Mesenchymal stem cell (in vitro differentiated cells and primary cell): ENCODE measurements at regions not wholly inside any gene's neighbourhood (a gene's known extent, or its start where the extent isn't known, plus 50 kb on each side); places are given as distances from the start of the nearest gene placed in this dataset.

Source experiments
- DNase-seq: peaks from one replicate; pipeline ENCODE4 v3.0.0-alpha.2; 2013
- H2AFZ ChIP-seq: one replicate; pipeline ENCODE4 v1.6.1; 2013; ENCODE audit warnings: low read depth, mild to moderate bottlenecking, control low read depth, inconsistent platforms, low read length, moderate library complexity
- H2AK5ac ChIP-seq: 2 replicates; pipeline ENCODE4 v1.6.1; 2013; ENCODE audit warnings: low read length, moderate library complexity, mild to moderate bottlenecking, inconsistent platforms; ENCODE audit not compliant: severe bottlenecking
- H2BK120ac ChIP-seq: one replicate; pipeline ENCODE4 v1.6.1; 2013; ENCODE audit warnings: low read depth, mild to moderate bottlenecking, inconsistent platforms, low read length, moderate library complexity
- H2BK12ac ChIP-seq, 2 experiments: one replicate each; pipeline ENCODE4 v1.6.1; 2013; ENCODE audit warnings: inconsistent platforms in 2 of 2, low read length in 2 of 2, mild to moderate bottlenecking in 2 of 2, moderate library complexity in 2 of 2, control low read depth in 1 of 2
- H2BK15ac ChIP-seq: one replicate; pipeline ENCODE4 v1.6.1; 2013; ENCODE audit warnings: mild to moderate bottlenecking, low read depth, inconsistent platforms; ENCODE audit not compliant: poor library complexity, severe bottlenecking
- H2BK5ac ChIP-seq: 2 replicates; pipeline ENCODE4 v1.6.1; 2013; ENCODE audit warnings: low read depth, mild to moderate bottlenecking, low read length, control low read depth, inconsistent platforms; ENCODE audit not compliant: poor library complexity, severe bottlenecking
- H3K14ac ChIP-seq, 2 experiments: one replicate each; pipeline ENCODE4 v1.6.1; 2013; ENCODE audit warnings: inconsistent platforms in 2 of 2, low read length in 2 of 2, control low read depth in 1 of 2, mild to moderate bottlenecking in 1 of 2, moderate library complexity in 1 of 2
- H3K18ac ChIP-seq, 2 experiments: one replicate each; pipeline ENCODE4 v1.6.1; 2013; ENCODE audit warnings: inconsistent platforms in 2 of 2, low read length in 2 of 2, control low read depth in 1 of 2, low read depth in 1 of 2, mild to moderate bottlenecking in 1 of 2
- H3K23ac ChIP-seq, 2 experiments: one replicate each; pipeline ENCODE4 v1.6.1; 2013; ENCODE audit warnings: inconsistent platforms in 2 of 2, low read length in 2 of 2, mild to moderate bottlenecking in 2 of 2, moderate library complexity in 2 of 2, control low read depth in 1 of 2
- H3K27ac ChIP-seq: 2 replicates; pipeline ENCODE4 v1.5.1; 2013; ENCODE audit warnings: mild to moderate bottlenecking, moderate library complexity, low read length, control low read depth, inconsistent platforms; ENCODE audit not compliant: poor library complexity, severe bottlenecking
- H3K27me3 ChIP-seq, 2 experiments: 2 replicates each; pipeline versions ENCODE4 v1.6.1 to v1.7.0; 2013; ENCODE audit warnings: low read length in 2 of 2, mild to moderate bottlenecking in 2 of 2, moderate library complexity in 2 of 2, control low read depth in 1 of 2, inconsistent platforms in 1 of 2; ENCODE audit not compliant: control insufficient read depth in 1 of 2, insufficient read depth in 1 of 2
- H3K36me3 ChIP-seq, 2 experiments: 2 replicates each; pipeline versions ENCODE4 v1.6.1 to v1.7.0; 2013; ENCODE audit warnings: low read length in 2 of 2, control low read depth in 1 of 2, inconsistent platforms in 1 of 2, low read depth in 1 of 2, mild to moderate bottlenecking in 1 of 2; ENCODE audit not compliant: insufficient read depth in 2 of 2, control insufficient read depth in 1 of 2
- H3K4ac ChIP-seq, 2 experiments: one replicate each; pipeline ENCODE4 v1.6.1; 2013; ENCODE audit warnings: inconsistent platforms in 2 of 2, low read length in 2 of 2, mild to moderate bottlenecking in 2 of 2, moderate library complexity in 2 of 2, control low read depth in 1 of 2, low read depth in 1 of 2
- H3K4me1 ChIP-seq: 2 replicates; pipeline ENCODE4 v1.6.1; 2013; ENCODE audit warnings: low read depth, low read length, control low read depth; ENCODE audit not compliant: control insufficient read depth, insufficient read depth
- H3K4me2 ChIP-seq: 2 replicates; pipeline ENCODE4 v1.6.1; 2013; ENCODE audit warnings: low read length, mild to moderate bottlenecking, inconsistent platforms; ENCODE audit not compliant: poor library complexity, severe bottlenecking
- H3K4me3 ChIP-seq, 2 experiments: 2 replicates each; pipeline versions ENCODE4 v1.5.1 to v1.7.0; 2013; ENCODE audit warnings: low read length in 2 of 2, mild to moderate bottlenecking in 2 of 2, control low read depth in 1 of 2, low read depth in 1 of 2; ENCODE audit not compliant: insufficient read depth in 1 of 2
- H3K79me1 ChIP-seq: replicated peaks from 2 replicates; pipeline ENCODE4 v1.6.1; 2013; ENCODE audit warnings: mild to moderate bottlenecking, control low read depth, low read length, inconsistent platforms; ENCODE audit not compliant: poor library complexity, severe bottlenecking
- H3K9ac ChIP-seq: 2 replicates; pipeline ENCODE4 v1.7.0; 2013; ENCODE audit warnings: mild to moderate bottlenecking, low read length, moderate library complexity
- H3K9me3 ChIP-seq: 2 replicates; pipeline ENCODE4 v1.7.0; 2013; ENCODE audit warnings: mild to moderate bottlenecking, low read length; ENCODE audit not compliant: control insufficient read depth
- H4K8ac ChIP-seq: one replicate; pipeline ENCODE4 v1.6.1; 2013; ENCODE audit warnings: inconsistent platforms, mild to moderate bottlenecking, low read length, moderate library complexity
- H4K91ac ChIP-seq: one replicate; pipeline ENCODE4 v1.6.1; 2013; ENCODE audit warnings: mild to moderate bottlenecking, low read length, inconsistent platforms
- WGBS: methylation state at CpG from one replicate; pipeline ENCODE4 v1.1.7; 2013; ENCODE audit warnings: mixed read lengths; 5-methylcytosine and 5-hydroxymethylcytosine counted together

- Histone ChIP-seq H2BK120ac (no peak overlapping the region), H2BK5ac (no peak overlapping the region), H3K79me1 (no peaks in the 10 kb centered on the region), H3K27me3 (no peaks in the 10 kb centered on the region), H4K91ac (no peak overlapping the region), H3K36me3 (no peaks in the 10 kb centered on the region), H4K8ac (no peak overlapping the region), H3K4ac (no peak overlapping the region), H3K27ac (no peak overlapping the region), H2AFZ (no peak overlapping the region), H2BK12ac (no peak overlapping the region), H3K4me2 (no peak overlapping the region), H3K4me1 (no peaks in the 10 kb centered on the region), H3K9me3 (no peaks in the 10 kb centered on the region), H3K14ac (no peak overlapping the region), H3K18ac (no peak overlapping the region), H3K23ac (no peak overlapping the region), H2AK5ac (no peak overlapping the region), H3K9ac (no peak overlapping the region), H3K4me3 (no peak overlapping the region), H2BK15ac (no peak overlapping the region)
- DNase-seq, result no peak
- WGBS, result 60% methylated on average over 1 of the region's 1 CpG
Observed at GRCh38 chr4:38499101-38499500, 164.9 kb upstream of the KLF3 start.

DNA sequence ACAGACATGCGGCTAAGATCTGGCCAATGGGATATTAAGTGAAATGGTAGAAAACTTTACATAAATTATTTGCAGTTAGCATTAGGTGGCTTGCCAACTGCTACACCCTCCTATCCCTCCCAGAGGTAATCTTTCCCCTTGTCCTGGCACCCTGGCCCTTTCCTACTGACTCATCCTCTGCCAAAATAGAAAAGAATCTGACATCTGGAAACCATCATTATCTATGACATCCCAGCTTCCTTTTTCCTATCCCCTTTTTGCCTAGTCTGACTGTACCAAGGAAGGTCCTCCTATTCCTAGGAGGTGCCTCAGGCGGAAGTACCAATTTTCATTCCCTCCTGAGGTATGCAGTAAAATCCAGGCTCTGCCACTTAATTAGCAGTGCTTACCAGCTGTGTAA is 163.6 kb upstream of the KLF3 start:
- 87% methylated on average over 1 of the region's 2 CpGs for WGBS

DNA sequence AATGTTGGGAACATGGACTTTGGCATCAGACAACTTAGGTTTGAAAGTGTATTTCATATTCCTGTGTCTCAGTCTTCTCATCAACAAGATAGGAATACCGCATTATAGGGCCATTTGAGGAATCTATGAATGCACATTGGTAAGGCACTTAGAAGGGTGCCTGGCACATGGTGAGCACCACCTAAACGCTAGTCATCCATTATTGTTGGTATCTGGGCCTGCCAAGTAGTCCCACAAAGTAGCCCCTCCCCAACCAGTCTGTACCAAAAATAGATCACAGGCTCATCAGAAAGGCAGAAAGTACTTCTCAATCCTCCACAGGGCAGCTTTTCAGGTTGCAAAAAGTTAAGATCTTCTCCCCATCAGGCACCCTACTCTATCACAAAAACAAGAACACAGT is 162.3 kb upstream of the KLF3 start:
- 98% methylated on average over 2 of the region's 2 CpGs for WGBS
- H3K4ac ChIP-seq, result no peak overlapping the region

More for the DNA sequence above, 163.6 kb upstream of the KLF3 start:
- H2BK120ac ChIP-seq, result no peak overlapping the region
- no peak overlapping the region for H2BK15ac ChIP-seq
- DNase-seq, result no peak
- H3K27me3 ChIP-seq, result no peaks in the 10 kb centered on the region
- H3K4ac ChIP-seq, result no peak overlapping the region
- H3K36me3 ChIP-seq, result no peaks in the 10 kb centered on the region
- no peak overlapping the region for H3K27ac ChIP-seq
- no peak overlapping the region for H2BK12ac ChIP-seq
- no peak overlapping the region for H4K91ac ChIP-seq
- no peak overlapping the region for H3K14ac ChIP-seq
- H3K23ac ChIP-seq, result no peak overlapping the region
- no peak overlapping the region for H3K18ac ChIP-seq
- H2AK5ac ChIP-seq, result no peak overlapping the region
- no peak overlapping the region for H3K4me3 ChIP-seq
- H3K9me3 ChIP-seq, result no peaks in the 10 kb centered on the region
- no peak overlapping the region for H3K4me2 ChIP-seq
- no peak overlapping the region for H3K9ac ChIP-seq
- no peak overlapping the region for H2AFZ ChIP-seq
- H3K4me1 ChIP-seq, result no peaks in the 10 kb centered on the region
- no peaks in the 10 kb centered on the region for H3K79me1 ChIP-seq
- no peak overlapping the region for H2BK5ac ChIP-seq
- H4K8ac ChIP-seq, result no peak overlapping the region

DNA sequence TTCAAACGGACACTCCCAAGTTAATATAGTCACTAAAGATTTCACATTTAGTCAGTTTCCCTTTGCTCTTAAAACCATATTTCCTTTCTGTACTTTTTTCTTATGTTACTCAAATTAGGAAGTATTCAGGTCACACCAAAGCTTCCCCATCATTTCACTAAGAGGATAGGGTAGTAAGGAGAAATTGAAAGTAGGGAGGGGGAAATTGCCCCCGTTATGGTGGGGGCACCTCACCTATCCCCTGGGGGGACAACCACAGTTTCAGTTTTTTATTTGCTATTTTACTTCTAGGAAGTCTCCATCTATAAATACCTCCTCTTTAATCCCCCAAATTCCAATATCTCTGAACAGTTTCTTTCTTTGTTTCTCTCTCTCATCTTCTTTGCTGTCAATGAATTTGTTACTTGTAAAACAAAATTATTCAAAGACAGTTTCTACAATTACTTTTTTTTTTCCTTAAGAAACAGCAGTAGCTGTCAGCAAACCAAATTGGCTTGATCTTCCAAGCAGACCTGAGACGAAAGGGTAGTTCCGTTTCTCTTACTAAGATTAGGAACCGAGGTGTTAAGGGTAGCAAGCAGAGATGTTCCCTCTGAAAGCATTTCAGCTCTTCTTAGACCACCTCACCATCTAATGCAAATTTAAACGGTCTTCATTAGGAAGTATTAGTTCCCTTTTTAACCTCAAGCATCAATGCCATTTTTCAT is 160.2 kb upstream of the KLF3 start:
- H3K14ac ChIP-seq, result no peak overlapping the region
- H4K8ac ChIP-seq, result no peak overlapping the region
- no peak overlapping the region for H2BK15ac ChIP-seq
- no peak overlapping the region for H2BK12ac ChIP-seq
- peaks cover 7 to 11% of the 10 kb centered on the region in 2 experiments for H3K27me3 ChIP-seq
- no peak overlapping the region for H3K4me3 ChIP-seq
- no peak overlapping the region for H3K23ac ChIP-seq
- H4K91ac ChIP-seq, result no peak overlapping the region
- H3K18ac ChIP-seq, result no peak overlapping the region
- no peaks in the 10 kb centered on the region for H3K4me1 ChIP-seq
- H3K79me1 ChIP-seq, result no peaks in the 10 kb centered on the region
- no peaks in the 10 kb centered on the region for H3K36me3 ChIP-seq
- no peak overlapping the region for H3K4me2 ChIP-seq
- no peak overlapping the region for H3K27ac ChIP-seq
- H2BK5ac ChIP-seq, result no peak overlapping the region
- 73% methylated on average over 5 of the region's 6 CpGs for WGBS
- DNase-seq, result no peak
- H3K9me3 ChIP-seq, result no peaks in the 10 kb centered on the region
- no peak overlapping the region for H2AFZ ChIP-seq
- no peak overlapping the region for H2BK120ac ChIP-seq
- no peak overlapping the region for H2AK5ac ChIP-seq
- H3K4ac ChIP-seq, result no peak overlapping the region
- H3K9ac ChIP-seq, result no peak overlapping the region

More for the DNA sequence above, 162.3 kb upstream of the KLF3 start:
- no peak for DNase-seq
- Histone ChIP-seq H3K36me3 (no peaks in the 10 kb centered on the region), H2BK120ac (no peak overlapping the region), H3K79me1 (no peaks in the 10 kb centered on the region), H3K9ac (no peak overlapping the region), H2AK5ac (no peak overlapping the region), H3K4me1 (no peaks in the 10 kb centered on the region), H2BK5ac (no peak overlapping the region), H4K8ac (no peak overlapping the region), H2AFZ (no peak overlapping the region), H3K23ac (no peak overlapping the region), H3K4me3 (no peak overlapping the region), H3K27me3 (no peaks in the 10 kb centered on the region), H4K91ac (no peak overlapping the region), H2BK15ac (no peak overlapping the region), H3K18ac (no peak overlapping the region), H3K14ac (no peak overlapping the region), H3K27ac (no peak overlapping the region), H2BK12ac (no peak overlapping the region), H3K9me3 (no peaks in the 10 kb centered on the region), H3K4me2 (no peak overlapping the region)
